ENCODE measurements at regions not wholly inside any gene's neighbourhood (a gene's known extent, or its start where the extent isn't known, plus 50 kb on each side); places are given as distances from the start of the nearest gene placed in this dataset.

DNA sequence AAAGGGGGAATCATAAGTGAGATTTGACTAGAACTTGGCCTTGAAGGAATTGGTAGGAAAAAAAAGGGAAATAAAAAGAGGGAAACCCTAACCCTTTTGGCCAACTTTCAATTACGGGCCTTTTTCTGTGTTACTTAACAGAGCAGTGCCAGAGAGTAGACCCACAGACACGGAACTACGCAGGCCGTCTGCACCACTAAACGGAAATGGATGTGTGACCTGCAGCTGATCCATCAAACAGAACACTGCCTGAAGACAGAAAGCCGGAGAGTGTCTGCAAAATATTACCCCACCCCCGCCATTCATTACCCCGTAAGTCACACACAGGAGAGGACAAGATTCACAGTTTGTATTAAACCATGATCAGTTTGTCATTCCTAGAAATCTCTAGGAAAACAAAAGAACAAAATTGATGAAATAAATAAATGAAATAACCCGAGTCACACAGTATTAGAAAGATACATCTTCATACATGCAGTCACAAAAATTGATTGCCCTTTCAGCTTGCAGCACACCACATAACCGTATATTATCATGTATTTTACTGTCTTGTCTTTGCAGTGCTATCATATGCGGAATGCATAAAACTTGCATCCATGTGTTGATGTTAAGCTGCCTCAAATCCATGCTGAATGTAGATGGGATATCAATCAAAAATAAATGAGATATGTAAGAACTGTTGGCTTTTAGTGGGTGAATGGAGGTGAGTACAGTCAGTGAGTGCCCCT is 424.7 kb downstream of the IRS2 start:
- DNase-seq = no peak

DNA sequence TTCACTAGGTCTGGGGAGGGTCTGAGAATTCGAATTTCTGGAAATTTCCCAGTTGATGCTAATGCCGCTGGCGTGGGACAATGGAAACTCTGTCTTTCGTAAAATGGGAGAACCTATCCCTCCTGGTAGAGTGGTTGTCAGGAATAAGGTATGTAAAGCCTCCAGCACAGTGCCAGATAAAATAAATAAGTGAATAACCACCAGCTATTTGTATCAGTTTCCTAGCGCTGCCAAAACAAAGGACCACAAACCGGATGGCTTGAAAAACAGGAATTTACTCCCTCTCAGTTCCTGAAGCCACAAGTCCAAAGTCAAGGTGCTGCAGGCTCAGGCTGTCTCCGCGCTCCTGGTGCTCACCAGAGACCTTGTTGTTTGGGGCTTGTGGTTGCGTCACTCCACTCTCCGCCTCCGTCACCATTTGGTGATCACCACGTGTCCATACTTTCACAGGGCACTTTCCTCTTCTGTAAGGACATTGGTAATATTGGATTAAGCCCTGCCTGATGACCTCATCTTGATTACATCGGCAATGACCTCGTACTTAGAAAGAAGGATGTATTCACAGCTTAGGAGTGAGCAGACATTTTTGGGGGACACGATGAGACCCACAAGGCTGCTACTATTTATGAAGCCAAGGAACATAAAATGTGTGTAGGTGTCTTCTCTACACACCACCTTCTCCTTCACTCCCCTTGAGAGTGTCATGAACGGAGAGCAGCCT is 428.5 kb downstream of the IRS2 start:
- DNase-seq = no peak

DNA sequence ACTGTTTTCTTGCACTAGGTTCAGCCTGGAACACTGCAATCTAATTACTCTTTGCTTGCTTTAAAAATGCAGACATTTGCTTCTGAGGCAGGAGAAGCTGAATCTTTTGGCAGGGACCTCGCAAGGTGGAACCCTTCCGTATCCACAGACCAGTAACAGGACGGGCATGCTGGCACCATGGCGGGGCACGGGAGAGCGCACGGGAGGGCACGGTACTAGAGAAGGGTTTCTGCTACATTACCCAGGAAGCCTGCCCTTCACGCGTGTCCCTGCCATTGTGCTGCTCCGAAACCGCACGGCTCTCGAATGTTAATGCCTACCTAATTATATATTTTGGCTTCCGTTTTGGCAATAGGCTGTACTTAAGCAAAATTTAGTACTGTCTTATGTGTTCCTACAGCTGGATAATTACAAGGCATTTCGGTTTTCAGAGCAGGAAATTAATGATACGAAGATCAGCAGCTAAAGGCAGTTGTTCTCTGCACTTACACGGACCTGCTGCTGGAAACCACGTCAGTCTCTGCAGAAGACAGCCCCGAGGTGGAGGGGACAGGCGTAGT is 430.4 kb downstream of the IRS2 start:
- DNase-seq = no peak

DNA sequence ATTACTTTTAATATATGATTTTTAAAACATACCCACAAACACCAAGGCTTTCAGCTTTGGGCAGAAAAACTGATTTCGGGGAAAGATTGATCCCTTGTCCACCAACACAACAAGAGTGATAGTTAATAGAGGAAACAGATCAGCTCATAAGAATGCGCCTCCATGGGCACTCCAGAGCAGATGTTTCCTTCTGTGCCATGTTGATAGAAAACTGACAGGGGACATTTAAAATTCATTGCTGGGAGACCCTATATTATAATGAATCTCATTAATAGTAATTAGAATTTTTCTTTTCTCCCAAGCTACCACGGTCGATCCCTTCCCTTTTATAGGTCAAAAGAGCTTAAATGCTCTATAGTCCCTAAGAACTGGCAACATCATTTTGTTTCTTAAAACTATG is 431.2 kb downstream of the IRS2 start:
- DNase-seq = no peak

DNA sequence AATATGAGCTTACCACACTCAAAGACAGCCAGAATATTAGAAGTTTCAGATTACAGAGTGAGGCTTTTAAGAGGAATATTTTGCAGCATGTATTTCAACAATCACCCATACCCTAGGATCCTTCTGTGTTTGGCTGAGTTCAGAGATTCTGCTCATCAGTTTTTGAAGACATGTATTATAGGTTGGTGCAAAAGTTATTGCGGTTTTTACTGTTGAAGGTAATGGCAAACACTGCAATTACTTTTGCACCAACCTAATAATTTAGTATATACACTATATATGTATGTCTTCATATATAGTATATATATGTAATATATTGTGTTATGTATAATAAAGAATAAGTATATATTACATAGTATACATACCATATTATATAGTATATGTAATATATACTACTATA is 435.1 kb downstream of the IRS2 start:
- DNase-seq = no peak

DNA sequence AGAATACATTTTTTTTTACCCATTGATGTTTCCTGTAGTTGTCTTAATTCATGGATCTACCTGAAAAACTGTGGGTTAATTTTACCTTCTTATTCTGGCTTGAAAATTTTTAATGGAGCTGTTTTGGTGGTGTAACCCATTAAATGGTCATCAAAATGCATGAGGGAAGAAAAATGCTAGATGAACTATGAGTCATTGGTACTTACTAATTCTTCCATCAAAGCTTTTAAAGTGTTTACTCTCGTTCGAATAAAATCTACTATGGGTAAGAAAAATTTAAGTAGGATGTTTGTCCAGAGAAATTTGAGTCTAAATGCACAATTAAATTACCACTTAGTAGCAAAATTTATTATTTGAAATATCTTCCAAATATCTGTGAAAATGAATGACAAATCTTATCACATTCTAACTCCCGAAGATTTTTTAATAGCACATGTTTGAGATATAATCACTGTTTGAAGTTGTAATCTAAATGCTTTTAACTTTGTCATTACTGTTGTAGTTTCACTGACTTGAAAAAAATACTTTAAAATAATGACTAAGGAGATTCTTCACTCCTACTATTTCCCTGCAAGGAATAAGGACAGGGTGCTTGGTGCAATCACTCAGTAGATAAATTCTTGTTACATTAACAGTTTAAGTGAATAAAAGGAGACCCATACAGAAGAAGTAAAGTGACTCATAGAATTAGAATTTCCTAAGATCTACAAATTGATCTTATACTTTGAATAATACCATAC is 437.7 kb downstream of the IRS2 start:
- no peak for DNase-seq

DNA sequence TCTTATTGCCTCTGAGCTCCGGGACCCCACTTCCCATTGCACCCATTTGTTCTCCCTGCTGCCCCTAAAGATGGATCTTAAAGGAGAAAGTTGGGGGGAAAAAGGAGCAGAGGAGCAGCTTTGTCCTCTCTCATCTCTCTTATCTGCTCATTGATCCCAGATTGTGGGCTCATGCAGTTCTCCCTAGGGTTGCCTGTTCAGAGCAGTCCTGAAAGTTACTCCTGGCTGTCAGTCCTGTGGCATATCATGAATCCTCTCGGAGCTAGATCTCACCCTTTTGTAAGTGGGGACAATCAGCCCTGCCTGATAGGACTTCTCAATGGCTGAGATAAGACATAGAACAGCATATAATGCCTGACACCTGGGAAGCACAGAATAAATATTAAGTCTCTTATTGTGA is 440.3 kb downstream of the IRS2 start:
- no peak for DNase-seq

DNA sequence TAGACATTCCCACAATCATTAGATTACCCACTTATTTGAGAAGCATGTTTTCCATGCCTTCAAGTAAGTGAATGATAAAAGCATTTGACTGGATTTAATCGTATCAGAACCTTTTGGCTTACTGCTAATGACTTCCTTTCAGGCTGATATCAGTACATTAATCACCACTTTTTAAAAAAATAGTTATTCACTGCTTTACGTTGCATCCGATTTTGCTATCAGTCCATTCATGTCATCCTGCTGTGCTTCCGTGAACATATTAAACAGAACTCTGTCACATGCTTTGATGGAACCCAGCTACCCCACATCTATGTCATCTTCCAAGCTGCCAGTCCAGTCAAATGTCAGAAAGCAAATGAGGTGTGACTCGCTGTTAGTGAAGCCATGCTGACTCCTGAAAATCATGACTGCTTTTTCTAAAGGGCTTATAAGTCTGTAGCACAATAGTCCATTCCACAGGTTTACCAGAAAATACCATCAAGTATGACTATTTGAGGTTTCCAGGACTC is 440.9 kb downstream of the IRS2 start:
- no peak for DNase-seq

DNA sequence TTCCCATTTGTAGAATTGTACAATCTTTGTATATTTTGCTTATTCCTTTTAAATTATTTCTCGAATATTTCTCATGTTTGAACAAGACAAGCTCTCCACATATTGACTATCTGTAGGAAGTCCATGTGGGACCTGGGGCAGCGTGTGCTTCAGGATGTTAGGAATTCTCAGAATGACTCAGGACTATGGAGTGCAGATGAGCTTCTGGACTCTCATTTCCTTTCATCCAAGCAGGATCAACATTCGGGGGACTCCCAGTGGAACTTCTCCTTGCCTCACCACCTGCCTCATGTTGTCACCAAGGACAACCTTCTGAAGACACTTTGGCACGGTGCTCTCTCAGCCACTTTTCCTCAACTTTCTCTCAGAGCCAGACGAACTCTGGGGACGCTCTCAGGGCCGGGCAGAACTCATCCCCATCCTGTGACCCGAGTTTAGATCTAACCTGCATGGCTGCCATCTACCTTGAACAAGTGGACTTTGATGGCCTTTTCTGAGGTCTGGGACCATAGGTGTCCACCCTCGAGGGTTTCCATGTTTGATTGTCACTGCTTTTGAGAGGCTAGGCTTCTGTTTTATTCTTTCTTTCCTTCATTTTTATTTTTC is 441.7 kb downstream of the IRS2 start:
- DNase-seq = no peak

DNA sequence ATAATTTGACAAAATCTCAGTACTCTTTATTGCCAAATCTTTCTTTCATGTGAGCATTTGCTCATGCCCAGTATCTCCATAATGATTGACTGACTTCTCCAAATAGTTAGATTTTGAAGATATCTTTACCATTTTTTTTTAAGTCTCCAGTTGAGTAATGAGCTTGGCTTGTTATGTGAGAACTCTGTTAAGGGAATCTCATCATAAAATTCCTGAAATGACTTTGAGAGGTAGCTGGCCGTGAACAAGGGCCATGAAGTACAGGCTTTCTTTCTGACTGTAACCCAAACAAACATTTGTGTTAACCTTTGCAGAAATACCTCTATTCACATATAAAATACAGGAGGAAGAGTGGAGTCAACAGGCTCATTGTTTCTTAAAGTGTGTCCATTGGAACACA is 449.7 kb downstream of the IRS2 start:
- DNase-seq = no peak

DNA sequence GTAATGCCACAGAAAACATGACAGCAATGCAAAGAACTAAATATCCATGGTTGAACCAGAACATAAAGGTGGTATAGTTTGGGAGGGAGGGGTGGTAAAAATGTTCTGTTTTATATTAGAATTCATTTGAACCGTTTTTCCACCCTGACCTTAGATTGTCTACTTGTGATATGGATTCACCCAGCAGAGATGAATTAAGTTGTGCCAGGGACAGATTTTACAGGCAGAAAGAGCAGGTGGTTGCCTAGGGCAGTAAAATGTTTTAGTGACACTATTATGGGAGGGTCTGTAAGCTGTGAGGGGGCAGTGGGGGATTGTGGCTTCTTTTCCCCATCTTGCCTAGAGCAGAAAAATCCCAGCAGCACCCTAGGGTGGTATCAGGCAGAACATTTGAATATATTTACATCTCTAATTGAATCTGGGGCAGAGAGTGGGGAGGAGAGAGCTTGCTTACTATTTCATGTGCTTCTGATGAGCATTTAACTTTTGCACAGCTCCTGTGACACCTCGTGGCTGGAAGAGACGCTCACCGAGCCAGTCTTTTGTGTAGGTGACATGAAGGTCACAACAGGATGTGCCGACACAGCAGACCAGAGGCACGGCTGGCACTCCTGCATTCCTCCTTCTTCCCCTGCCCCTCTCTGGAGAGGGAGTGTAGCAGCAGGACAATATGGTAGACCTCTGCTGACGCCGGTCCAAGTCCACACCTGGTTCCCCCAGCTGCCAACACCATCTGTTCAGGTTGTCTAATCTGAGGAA is 452.3 kb downstream of the IRS2 start:
- DNase-seq = no peak

DNA sequence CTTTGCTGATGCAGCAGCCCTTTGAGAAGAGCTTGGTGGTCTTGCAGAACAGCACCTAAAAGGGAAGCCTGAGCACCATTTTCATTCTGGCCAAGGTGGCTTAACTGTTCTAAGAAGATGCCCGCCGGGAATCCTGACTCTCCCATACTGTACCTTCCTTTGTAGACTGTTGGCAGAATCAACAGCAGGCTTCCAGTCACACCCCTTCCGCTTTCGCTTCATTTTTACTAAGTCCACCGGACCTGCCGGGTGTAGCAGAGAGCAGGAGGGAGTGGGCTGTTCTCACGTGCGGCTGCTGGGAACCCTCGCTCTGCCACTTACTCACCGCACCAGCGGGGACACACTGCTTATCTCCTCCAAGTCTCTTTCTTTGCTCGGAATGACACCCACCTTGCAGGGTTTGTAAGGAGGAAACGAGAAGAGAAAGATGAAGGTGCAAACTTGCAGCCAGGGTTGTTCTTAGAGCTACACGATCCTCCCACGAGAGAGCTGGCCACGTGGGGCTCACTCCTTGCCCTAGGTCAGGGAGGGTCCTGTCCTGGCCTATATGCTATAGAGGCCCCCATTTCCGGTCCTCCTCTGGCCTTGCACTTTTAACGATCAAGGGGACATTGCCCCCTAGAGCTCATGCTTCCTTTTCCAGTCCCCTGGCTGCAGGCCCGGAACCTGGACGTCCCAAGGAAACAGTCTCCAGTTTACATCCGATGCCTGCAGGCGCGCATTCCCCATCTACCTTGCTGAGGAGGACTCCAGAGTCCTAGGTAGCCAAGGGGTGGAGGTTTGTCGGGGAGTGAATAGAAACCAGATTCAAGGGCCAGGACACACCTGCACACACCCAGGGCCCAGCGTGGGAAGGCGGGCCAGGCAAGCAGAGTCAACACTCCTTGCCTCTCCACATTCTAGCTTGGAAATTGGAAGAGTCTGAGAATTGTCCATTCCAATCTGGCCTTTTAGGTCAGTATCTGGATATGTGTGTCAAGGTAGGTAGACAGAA is 453.6 kb downstream of the IRS2 start:
- DNase-seq = no peak

DNA sequence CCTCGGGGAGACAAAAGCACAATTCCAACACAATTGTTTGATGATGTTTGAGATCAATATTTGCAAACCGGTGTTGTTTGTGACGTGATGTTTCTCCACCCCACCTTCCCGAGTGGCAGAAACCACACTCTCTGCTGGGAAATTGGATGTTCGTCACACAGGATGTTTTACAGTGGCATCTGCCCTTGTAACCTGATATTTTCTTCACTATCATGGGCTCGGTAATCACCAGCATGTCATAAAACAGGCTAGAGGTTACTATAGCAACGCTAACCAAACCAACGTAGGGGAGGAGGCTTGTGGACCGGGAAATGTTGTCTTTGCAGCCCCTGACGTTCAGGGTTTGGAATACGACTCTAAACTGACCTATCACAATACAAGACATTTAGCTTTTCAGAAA is 454.5 kb downstream of the IRS2 start:
- DNase-seq = no peak

DNA sequence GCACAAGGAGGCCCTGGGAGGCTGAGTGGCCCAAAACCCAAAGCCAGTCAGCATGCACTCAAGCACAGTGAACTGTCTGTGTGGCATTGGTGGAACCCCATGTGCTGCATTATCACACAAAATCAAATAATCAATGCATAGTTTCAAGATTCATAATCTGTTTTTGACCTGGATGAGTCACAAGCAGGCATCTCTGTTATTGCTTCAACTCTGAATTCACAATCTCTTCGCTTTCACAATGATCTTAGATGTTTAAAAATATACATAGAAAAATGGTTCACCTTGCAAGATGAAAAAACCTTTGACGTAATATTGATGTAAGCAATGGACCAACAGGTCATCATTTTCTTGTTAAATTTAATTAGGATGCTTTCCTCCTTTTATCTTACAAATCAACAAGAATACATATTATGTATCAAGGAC is 455.4 kb downstream of the IRS2 start:
- no peak for DNase-seq

DNA sequence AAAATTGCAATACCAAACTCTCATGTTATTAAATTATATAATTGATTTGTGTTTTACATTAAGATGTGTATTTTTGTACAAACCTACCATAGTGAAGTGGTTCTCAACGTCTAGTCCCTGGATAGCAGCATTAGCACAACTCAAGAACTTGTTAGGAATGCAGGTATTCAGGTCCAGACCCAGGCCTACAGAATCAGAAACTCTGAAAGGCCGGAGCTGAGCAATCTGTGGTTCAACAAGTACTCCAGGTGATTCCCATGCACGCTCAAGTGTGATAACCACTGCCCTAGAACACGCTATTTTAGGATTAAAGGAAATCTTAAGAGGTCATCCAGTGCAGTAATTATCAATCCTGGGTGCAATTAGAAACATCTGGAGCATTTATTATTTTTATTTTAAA is 456.3 kb downstream of the IRS2 start:
- DNase-seq = no peak

DNA sequence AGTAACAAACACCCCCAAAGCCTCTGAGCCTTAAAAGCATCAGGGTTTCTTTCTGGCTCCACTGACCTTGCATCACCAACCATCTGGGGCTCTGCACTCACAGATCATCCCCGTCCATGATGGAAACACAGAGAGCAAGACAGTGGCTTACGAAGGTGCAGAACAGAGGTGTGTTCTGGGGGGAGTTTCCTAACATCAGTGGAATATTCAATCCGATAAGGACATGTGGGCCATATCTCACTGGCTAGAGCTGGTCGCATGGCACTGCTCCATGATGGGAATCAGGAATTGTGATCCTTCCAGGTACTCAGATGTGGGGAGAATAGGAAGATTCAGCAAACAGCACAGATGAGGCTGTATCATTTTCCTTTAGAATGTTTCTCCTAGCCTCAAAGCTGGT is 457.2 kb downstream of the IRS2 start:
- DNase-seq = no peak

DNA sequence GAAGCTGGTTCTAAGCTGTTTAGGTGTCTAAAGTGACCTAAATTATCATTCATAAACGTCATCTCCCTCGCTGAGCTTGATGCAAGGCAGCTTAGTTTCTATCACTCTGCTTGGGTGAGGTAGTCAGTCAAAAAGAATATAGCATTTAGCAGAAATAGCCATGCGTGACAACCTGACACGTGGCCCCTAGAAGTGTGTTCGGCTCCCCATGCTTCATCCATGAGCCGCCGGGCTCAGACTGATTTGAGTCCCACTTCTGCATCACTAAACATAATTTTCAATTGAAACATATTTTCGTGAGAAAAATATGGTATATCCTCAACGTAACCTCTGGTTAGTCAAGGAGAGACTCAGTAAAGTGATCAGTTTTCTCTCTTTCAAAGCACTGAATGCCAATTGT is 459.8 kb downstream of the IRS2 start:
- DNase-seq = no peak

DNA sequence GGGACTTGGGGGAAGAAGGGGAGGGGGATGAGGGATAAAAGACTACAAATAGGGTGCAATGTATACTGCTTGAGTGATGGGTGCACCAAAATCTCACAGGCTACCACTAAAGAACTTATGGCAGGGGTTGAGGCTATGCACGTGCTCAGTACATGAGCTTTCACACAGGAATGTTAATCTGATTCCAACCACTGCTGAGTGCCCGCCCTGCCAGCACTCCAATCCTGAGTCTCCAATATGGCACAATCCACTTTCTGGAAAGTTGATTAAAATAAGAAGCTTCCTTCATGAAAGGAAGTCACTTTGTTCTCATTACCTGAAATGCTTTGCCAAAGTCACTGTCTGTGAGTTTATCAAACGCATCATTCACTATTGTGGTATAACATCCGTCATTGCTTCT is 463.0 kb downstream of the IRS2 start:
- no peak for DNase-seq

DNA sequence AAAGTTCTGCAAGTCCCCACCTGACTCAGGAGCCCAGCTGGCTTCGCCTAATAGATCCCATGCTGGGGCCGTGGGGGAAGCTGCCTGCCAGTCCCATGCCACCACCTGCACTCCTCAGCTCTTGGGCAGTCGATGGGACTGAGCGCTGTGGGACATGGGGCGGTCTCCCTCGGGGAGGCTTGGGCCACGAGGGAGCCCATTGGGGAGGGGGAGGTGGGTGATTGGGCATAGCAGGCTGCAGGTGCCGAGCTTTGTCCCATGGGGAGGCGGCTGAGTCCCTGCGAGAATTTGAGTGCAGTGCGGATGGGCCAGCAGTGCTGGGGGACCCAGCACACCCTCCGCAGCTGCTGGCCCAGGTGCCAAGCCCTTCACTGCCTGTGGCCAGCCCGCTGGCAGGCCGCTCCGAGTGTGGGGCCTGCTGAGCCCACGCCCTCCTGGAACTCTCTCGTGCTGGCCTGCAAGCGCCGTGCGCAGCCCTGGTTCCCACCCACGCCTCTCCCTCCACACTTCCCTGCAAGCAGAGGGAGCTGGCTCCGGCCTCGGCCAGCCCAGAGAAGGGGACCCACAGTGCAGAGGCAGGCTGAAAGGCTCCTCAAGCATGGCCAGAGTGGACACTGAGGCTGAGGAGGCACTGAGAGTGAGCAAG is 467.3 kb downstream of the IRS2 start:
- no peak for DNase-seq

DNA sequence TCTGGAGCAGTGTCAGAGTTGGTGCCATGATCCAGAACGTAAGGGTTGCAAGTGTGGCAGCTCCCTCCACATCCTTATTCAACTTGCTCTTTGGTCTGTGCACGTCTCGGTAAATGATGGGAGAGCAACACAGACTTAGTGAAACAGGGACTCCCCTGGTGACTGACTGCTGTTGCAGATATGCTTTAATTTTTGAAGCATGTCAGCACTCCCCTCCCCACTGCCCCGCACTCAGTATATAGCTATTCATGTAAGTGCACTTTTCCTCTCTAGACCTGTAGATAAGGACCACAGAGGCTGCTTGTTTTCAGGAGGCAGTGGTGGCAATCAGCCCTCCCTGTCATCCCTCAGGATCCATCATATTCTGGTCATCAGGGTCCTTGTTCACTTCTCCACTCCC is 470.9 kb downstream of the IRS2 start:
- DNase-seq = no peak

All from effector CD8-positive, alpha-beta T cell (primary cell).